GM18511 (cell line): ENCODE measurements at regions not wholly inside any gene's neighbourhood (a gene's known extent, or its start where the extent isn't known, plus 50 kb on each side); places are given as distances from the start of the nearest gene placed in this dataset.
"Not testable (repeated sequence)": the region's sequence is repeated elsewhere in the genome, so short reads cannot be mapped to it uniquely, and the experiment has no call there.

Experiments
- ATAC-seq: cut with Tn5 transposase; IDR thresholded peaks from one replicate; pipeline ENCODE4 v1.9.1; 2021; ENCODE audit warnings: mild to moderate bottlenecking, moderate library complexity; ENCODE audit not compliant: unreplicated experiment

GRCh38 chr18:39329496-39330275 is 1764.1 kb upstream of the CELF4 start:
- no peak for ATAC-seq

GRCh38 chr18:39326772-39327171 is 1761.2 kb upstream of the CELF4 start:
- no peak for ATAC-seq

GRCh38 chr18:39325973-39326372 is 1760.4 kb upstream of the CELF4 start:
- no peak for ATAC-seq

- ATAC-seq: no peak
These were observed 1753.5 kb upstream of the CELF4 start for GRCh38 chr18:39319141-39319540.

- no peak for ATAC-seq
These were observed 1752.9 kb upstream of the CELF4 start for GRCh38 chr18:39318462-39318861.

- ATAC-seq: no peak
These were observed 1752.4 kb upstream of the CELF4 start for GRCh38 chr18:39318008-39318407.

- no peak for ATAC-seq
These were observed 1749.0 kb upstream of the CELF4 start for GRCh38 chr18:39314595-39314994.

GRCh38 chr18:39313992-39314391 is 1748.4 kb upstream of the CELF4 start:
- no peak for ATAC-seq

- no peak for ATAC-seq
These were observed 1745.6 kb upstream of the CELF4 start for GRCh38 chr18:39311111-39311712.

- ATAC-seq: not testable (repeated sequence)
These were observed 1743.4 kb upstream of the CELF4 start for GRCh38 chr18:39308931-39309521.

- ATAC-seq: no peak
These were observed 1740.2 kb upstream of the CELF4 start for GRCh38 chr18:39305766-39306165.

- ATAC-seq: no peak
These were observed 1736.9 kb upstream of the CELF4 start for GRCh38 chr18:39302481-39302880.

GRCh38 chr18:39299152-39299551 is 1733.6 kb upstream of the CELF4 start:
- ATAC-seq: no peak

- ATAC-seq: no peak
These were observed 1731.6 kb upstream of the CELF4 start for GRCh38 chr18:39297225-39297624.

GRCh38 chr18:39296293-39296888 is 1730.8 kb upstream of the CELF4 start:
- no peak for ATAC-seq

- ATAC-seq: no peak
These were observed 1711.2 kb upstream of the CELF4 start for GRCh38 chr18:39276764-39277163.

- no peak for ATAC-seq
These were observed 1708.9 kb upstream of the CELF4 start for GRCh38 chr18:39274535-39274934.

GRCh38 chr18:39272230-39272629 is 1706.6 kb upstream of the CELF4 start:
- no peak for ATAC-seq

- no peak for ATAC-seq
These were observed 1706.1 kb upstream of the CELF4 start for GRCh38 chr18:39271654-39272053.

- no peak for ATAC-seq
These were observed 1695.0 kb upstream of the CELF4 start for GRCh38 chr18:39260565-39260964.

GRCh38 chr18:39259736-39260135 is 1694.1 kb upstream of the CELF4 start:
- no peak for ATAC-seq

- ATAC-seq: no peak
These were observed 1678.6 kb upstream of the CELF4 start for GRCh38 chr18:39244242-39244641.
